ENCODE measurements at regions not wholly inside any gene's neighbourhood (a gene's known extent, or its start where the extent isn't known, plus 50 kb on each side); places are given as distances from the start of the nearest gene placed in this dataset.

DNA sequence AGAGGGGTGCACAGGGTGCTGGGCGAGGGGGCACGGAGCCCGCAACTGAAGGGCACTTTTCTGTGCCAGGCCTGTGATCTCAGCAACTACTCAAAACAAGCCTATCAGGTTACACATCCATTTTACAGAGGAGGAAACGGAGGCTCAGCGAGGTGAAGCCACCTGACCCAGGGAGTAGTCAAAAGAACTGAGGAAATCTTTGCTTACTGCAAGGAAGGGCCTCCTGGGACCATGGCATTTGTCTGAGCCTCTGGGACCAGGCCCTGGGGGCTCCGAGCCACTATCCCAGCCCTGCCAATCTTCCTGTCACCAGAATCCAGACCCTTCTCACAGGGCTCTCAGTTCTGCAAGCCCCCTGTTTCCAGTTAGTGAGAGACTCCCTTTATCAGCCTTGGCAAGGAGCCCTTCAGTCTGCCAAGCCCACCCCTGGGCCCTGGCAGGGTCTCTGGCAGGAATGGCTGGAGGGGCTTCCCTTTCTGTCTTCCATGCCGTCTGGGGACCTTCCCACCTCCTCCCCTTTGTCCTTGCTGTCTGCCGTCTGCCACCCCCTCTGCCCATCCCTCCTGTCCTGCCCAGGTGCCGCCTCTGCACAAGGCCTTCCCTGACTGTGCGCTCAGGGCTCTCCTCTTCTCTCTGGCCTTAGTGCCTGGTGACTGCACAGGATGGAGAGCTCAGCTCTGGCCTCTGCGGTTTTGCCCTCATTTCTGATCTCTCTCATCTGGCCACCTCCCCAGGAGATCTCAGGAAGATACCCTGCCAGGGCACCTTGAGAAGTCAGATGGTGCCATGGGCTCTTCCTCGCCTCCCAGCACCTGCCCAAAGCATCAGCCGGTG is 194.7 kb upstream of the GLI2 start:
- H2AFZ ChIP-seq (ENCODE audit: low read length) = no peak overlapping the region
- H3K27ac ChIP-seq (ENCODE audit: low read depth, low read length, poor library complexity, severe bottlenecking) = no peak overlapping the region
- no peaks in the 10 kb centered on the region for H4K20me1 ChIP-seq (ENCODE audit: insufficient read depth, low read length)
- H3K9ac ChIP-seq (ENCODE audit: low read length) = no peak overlapping the region
- H3K4me3 ChIP-seq (ENCODE audit: low read depth, low read length, poor library complexity, severe bottlenecking) = no peak overlapping the region
- H3K36me3 ChIP-seq (ENCODE audit: insufficient read depth, low read length) = no peaks in the 10 kb centered on the region
- H3K9me3 ChIP-seq (ENCODE audit: low read length) = no peaks in the 10 kb centered on the region
- no peaks in the 10 kb centered on the region for H3K79me2 ChIP-seq (ENCODE audit: insufficient read depth, low read length)
- no peaks in the 10 kb centered on the region for H3K4me1 ChIP-seq (ENCODE audit: insufficient read depth, low read length, severe bottlenecking)
- peaks cover 3% of the 10 kb centered on the region; the same call in 1 of the 2 replicates for H3K27me3 ChIP-seq (ENCODE audit: insufficient read depth, low read length)
- H3K9me2 ChIP-seq (ENCODE audit: low read depth, low read length) = no peaks in the 10 kb centered on the region
- no peak for TF ChIP-seq EZH2 (IDR thresholded peaks at IDR 0.05; ENCODE audit: borderline replicate concordance, low read length)
- TF ChIP-seq, protein P1, sequence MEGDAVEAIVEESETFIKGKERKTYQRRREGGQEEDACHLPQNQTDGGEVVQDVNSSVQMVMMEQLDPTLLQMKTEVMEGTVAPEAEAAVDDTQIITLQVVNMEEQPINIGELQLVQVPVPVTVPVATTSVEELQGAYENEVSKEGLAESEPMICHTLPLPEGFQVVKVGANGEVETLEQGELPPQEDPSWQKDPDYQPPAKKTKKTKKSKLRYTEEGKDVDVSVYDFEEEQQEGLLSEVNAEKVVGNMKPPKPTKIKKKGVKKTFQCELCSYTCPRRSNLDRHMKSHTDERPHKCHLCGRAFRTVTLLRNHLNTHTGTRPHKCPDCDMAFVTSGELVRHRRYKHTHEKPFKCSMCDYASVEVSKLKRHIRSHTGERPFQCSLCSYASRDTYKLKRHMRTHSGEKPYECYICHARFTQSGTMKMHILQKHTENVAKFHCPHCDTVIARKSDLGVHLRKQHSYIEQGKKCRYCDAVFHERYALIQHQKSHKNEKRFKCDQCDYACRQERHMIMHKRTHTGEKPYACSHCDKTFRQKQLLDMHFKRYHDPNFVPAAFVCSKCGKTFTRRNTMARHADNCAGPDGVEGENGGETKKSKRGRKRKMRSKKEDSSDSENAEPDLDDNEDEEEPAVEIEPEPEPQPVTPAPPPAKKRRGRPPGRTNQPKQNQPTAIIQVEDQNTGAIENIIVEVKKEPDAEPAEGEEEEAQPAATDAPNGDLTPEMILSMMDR (IDR thresholded peaks at IDR 0.05; ENCODE audit: low read length) = no peak
- no peak overlapping the region for H3K4me2 ChIP-seq (ENCODE audit: low read length)
- no peaks in the 10 kb centered on the region for H3F3A ChIP-seq (ENCODE audit: insufficient read depth, low read length)

GRCh38 chr2:120541553-120541932 is 194.1 kb upstream of the GLI2 start:
- Histone ChIP-seq H3K4me3 (ENCODE audit: low read depth, low read length, poor library complexity, severe bottlenecking) (no peak overlapping the region), H3K27me3 (ENCODE audit: insufficient read depth, low read length) (peaks cover 3% of the 10 kb centered on the region; the same call in 1 of the 2 replicates), H4K20me1 (ENCODE audit: insufficient read depth, low read length) (no peaks in the 10 kb centered on the region), H3K4me1 (ENCODE audit: insufficient read depth, low read length, severe bottlenecking) (no peaks in the 10 kb centered on the region), H3K9me3 (ENCODE audit: low read length) (no peaks in the 10 kb centered on the region), H3K9ac (ENCODE audit: low read length) (no peak overlapping the region), H2AFZ (ENCODE audit: low read length) (no peak overlapping the region), H3K9me2 (ENCODE audit: low read depth, low read length) (no peaks in the 10 kb centered on the region), H3K36me3 (ENCODE audit: insufficient read depth, low read length) (no peaks in the 10 kb centered on the region), H3K79me2 (ENCODE audit: insufficient read depth, low read length) (no peaks in the 10 kb centered on the region), H3K4me2 (ENCODE audit: low read length) (no peak overlapping the region), H3F3A (ENCODE audit: insufficient read depth, low read length) (no peaks in the 10 kb centered on the region), H3K27ac (ENCODE audit: low read depth, low read length, poor library complexity, severe bottlenecking) (no peak overlapping the region)
- TF ChIP-seq, protein P1 (IDR thresholded peaks at IDR 0.05; ENCODE audit: low read length) = no peak
- no peak for TF ChIP-seq EZH2 (IDR thresholded peaks at IDR 0.05; ENCODE audit: borderline replicate concordance, low read length)

- Histone ChIP-seq H3F3A (ENCODE audit: insufficient read depth, low read length) (no peaks in the 10 kb centered on the region), H4K20me1 (ENCODE audit: insufficient read depth, low read length) (no peaks in the 10 kb centered on the region), H3K79me2 (ENCODE audit: insufficient read depth, low read length) (no peaks in the 10 kb centered on the region), H3K4me3 (ENCODE audit: low read depth, low read length, poor library complexity, severe bottlenecking) (no peak overlapping the region), H3K4me2 (ENCODE audit: low read length) (no peak overlapping the region), H3K9ac (ENCODE audit: low read length) (no peak overlapping the region), H3K27me3 (ENCODE audit: insufficient read depth, low read length) (peaks cover 3% of the 10 kb centered on the region; the same call in 1 of the 2 replicates), H3K27ac (ENCODE audit: low read depth, low read length, poor library complexity, severe bottlenecking) (no peak overlapping the region), H3K4me1 (ENCODE audit: insufficient read depth, low read length, severe bottlenecking) (no peaks in the 10 kb centered on the region), H3K9me2 (ENCODE audit: low read depth, low read length) (no peaks in the 10 kb centered on the region), H2AFZ (ENCODE audit: low read length) (no peak overlapping the region), H3K9me3 (ENCODE audit: low read length) (no peaks in the 10 kb centered on the region), H3K36me3 (ENCODE audit: insufficient read depth, low read length) (no peaks in the 10 kb centered on the region)
- TF ChIP-seq EZH2 (IDR thresholded peaks at IDR 0.05; ENCODE audit: borderline replicate concordance, low read length) = no peak
- TF ChIP-seq, protein P1 (IDR thresholded peaks at IDR 0.05; ENCODE audit: low read length) = no peak
Observed at GRCh38 chr2:120541972-120542670, 193.5 kb upstream of the GLI2 start.

Measured in OCI-LY1 (cell line).